ENCODE measurements at regions not wholly inside any gene's neighbourhood (a gene's known extent, or its start where the extent isn't known, plus 50 kb on each side); places are given as distances from the start of the nearest gene placed in this dataset.

DNA sequence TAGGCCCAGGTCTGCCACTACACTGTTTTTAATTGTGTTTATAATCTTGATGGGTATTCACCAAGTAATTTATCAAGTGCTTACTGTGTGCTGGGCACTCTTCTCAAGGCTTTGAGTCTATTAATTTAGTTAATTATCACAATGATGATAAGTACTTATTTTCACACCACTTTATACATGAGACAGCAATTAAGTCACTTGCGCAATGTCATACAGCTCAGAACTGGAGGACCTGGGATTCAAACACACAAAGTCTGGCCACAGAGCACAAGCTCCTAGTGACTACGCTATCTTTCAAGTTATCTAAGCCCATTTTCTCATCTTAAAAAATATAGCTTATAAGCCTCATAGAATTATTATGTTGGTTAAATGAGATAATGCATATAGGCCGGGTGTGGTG is 85.0 kb downstream of the LLPH start:
- H3K36me3 ChIP-seq = no peaks in the 10 kb centered on the region
- no peak for DNase-seq
- H3K27ac ChIP-seq = no peak overlapping the region
- no peak overlapping the region for H3K4me3 ChIP-seq
- ATAC-seq = no peak
- no peaks in the 10 kb centered on the region for H3K27me3 ChIP-seq
- no peaks in the 10 kb centered on the region for H3K9me3 ChIP-seq
- intact Hi-C loops (cut with DNase I; ENCODE audit: low total_unique reads) = no loop called here
- in situ Hi-C loops (cut with MboI; ENCODE audit: low sequenced_read_pairs in 4 of 4) = no loop called here
- TF ChIP-seq CTCF (IDR thresholded peaks at IDR 0.05 in 4 of 5, conservative IDR thresholded peaks at IDR 0.05 in 1 of 5) = no peak
- no peak for TF ChIP-seq POLR2A (IDR thresholded peaks at IDR 0.05)
- no peaks in the 10 kb centered on the region for H3K4me1 ChIP-seq

DNA sequence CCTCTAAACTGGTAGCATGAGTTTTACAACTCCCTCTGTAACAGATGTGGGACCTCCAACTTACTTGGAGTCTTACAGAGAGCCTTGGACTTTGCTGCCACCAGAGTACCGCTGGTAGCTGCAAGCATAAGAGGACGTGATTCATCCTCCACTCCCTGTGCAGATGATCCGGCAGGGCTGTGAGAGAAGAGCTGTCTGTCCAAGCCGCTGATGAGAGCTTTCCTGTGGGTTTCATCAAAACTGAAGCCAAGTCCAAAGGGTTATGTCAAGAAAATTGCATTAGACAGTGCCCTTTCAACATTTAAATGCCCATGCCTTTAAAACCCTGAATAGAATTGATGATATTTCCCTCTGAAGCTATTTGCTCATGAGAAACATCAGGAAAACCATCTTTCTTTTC is 85.8 kb downstream of the LLPH start:
- intact Hi-C loops (cut with DNase I; ENCODE audit: low total_unique reads) = no loop called here

GRCh38 chr12:66043035-66043434 is 87.5 kb downstream of the LLPH start:
- in situ Hi-C loops (cut with MboI; ENCODE audit: low sequenced_read_pairs in 4 of 4) = no loop called here

More for the DNA sequence above, 85.8 kb downstream of the LLPH start:
- no peaks in the 10 kb centered on the region for H3K9me3 ChIP-seq
- H3K4me1 ChIP-seq = no peaks in the 10 kb centered on the region
- ATAC-seq (no peak), DNase-seq (no peak)
- H3K4me3 ChIP-seq = no peak overlapping the region
- no peaks in the 10 kb centered on the region for H3K27me3 ChIP-seq
- no peak overlapping the region for H3K27ac ChIP-seq
- in situ Hi-C loops (cut with MboI; ENCODE audit: low sequenced_read_pairs in 4 of 4) = no loop called here
- TF ChIP-seq POLR2A (IDR thresholded peaks at IDR 0.05) = no peak
- TF ChIP-seq CTCF (IDR thresholded peaks at IDR 0.05 in 4 of 5, conservative IDR thresholded peaks at IDR 0.05 in 1 of 5) = no peak
- no peaks in the 10 kb centered on the region for H3K36me3 ChIP-seq

GRCh38 chr12:66041651-66042363 is 88.7 kb downstream of the LLPH start:
- Histone ChIP-seq H3K36me3 (no peaks in the 10 kb centered on the region), H3K4me1 (no peaks in the 10 kb centered on the region), H3K27ac (no peak overlapping the region), H3K4me3 (no peak overlapping the region), H3K9me3 (no peaks in the 10 kb centered on the region), H3K27me3 (no peaks in the 10 kb centered on the region)
- DNase-seq (no peak), ATAC-seq (no peak)
- intact Hi-C loops (cut with DNase I; ENCODE audit: low total_unique reads) (no loop called here), in situ Hi-C loops (cut with MboI; ENCODE audit: low sequenced_read_pairs in 4 of 4) (no loop called here)
- TF ChIP-seq CTCF (IDR thresholded peaks at IDR 0.05 in 4 of 5, conservative IDR thresholded peaks at IDR 0.05 in 1 of 5) (no peak), POLR2A (IDR thresholded peaks at IDR 0.05) (no peak)

More at GRCh38 chr12:66043035-66043434, 87.5 kb downstream of the LLPH start:
- Histone ChIP-seq H3K36me3 (no peaks in the 10 kb centered on the region), H3K4me1 (no peaks in the 10 kb centered on the region), H3K27ac (no peak overlapping the region), H3K4me3 (no peak overlapping the region), H3K9me3 (no peaks in the 10 kb centered on the region), H3K27me3 (no peaks in the 10 kb centered on the region)
- DNase-seq (no peak), ATAC-seq (no peak)
- intact Hi-C loops (cut with DNase I; ENCODE audit: low total_unique reads) = no loop called here
- no peak for TF ChIP-seq CTCF (IDR thresholded peaks at IDR 0.05 in 4 of 5, conservative IDR thresholded peaks at IDR 0.05 in 1 of 5)
- no peak for TF ChIP-seq POLR2A (IDR thresholded peaks at IDR 0.05)

DNA sequence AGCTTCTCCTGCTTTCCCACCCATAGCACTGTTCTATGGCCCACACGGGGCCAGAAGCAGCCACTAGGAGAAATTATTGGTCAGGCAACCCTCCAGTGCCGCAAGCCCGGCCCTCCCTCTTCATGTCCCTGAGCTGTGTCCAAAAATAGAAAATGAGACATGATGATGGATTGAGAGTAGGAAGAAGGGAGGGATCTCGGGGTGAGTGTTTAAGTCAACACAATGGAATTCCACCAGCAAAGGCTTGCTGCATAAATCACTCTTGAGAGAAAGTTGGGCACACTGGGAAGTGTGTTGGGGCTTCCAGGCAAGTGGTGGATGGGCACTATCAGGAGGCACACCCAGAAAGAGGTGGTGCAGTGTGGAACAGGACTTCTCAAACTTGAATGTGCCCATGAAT is 94.2 kb downstream of the LLPH start:
- peak; percentile 4 to 21 for DNase-seq

More for the DNA sequence above, 94.2 kb downstream of the LLPH start:
- TF ChIP-seq CTCF (IDR thresholded peaks at IDR 0.05 in 4 of 5, conservative IDR thresholded peaks at IDR 0.05 in 1 of 5) (no peak), POLR2A (IDR thresholded peaks at IDR 0.05) (no peak)
- no peaks in the 10 kb centered on the region for H3K4me1 ChIP-seq
- H3K27ac ChIP-seq = no peak overlapping the region
- in situ Hi-C loops (cut with MboI; ENCODE audit: low sequenced_read_pairs in 4 of 4) (no loop called here), intact Hi-C loops (cut with DNase I; ENCODE audit: low total_unique reads) (no loop called here)
- H3K9me3 ChIP-seq = no peaks in the 10 kb centered on the region
- H3K36me3 ChIP-seq = no peaks in the 10 kb centered on the region
- H3K27me3 ChIP-seq = no peaks in the 10 kb centered on the region
- ATAC-seq = peak; percentile 92 to 97
- H3K4me3 ChIP-seq = no peak overlapping the region
